22Rv1 (cell line): ENCODE measurements at regions not wholly inside any gene's neighbourhood (a gene's known extent, or its start where the extent isn't known, plus 50 kb on each side); places are given as distances from the start of the nearest gene placed in this dataset.

Experiments
- H3K27ac ChIP-seq: fragments of 450-650 bp; 2 replicates; pipeline ENCODE4 v1.5.1; 2017
- CTCF ChIP-seq: fragments of 450-650 bp; IDR thresholded peaks from 2 replicates; pipeline ENCODE4 v1.5.1; 2017; ENCODE audit warnings: mild to moderate bottlenecking
- ZFX ChIP-seq: fragments of 450-650 bp; IDR thresholded peaks from 2 replicates; pipeline ENCODE4 v1.6.1; 2017; ENCODE audit warnings: antibody characterized with exemption, borderline replicate concordance

GRCh38 chr3:88767746-88768145 is 339.7 kb upstream of the EPHA3 start:
- no peak for TF ChIP-seq ZFX
- TF ChIP-seq CTCF = no peak

GRCh38 chr3:88773766-88774165 is 333.7 kb upstream of the EPHA3 start:
- no peak overlapping the region for H3K27ac ChIP-seq
- TF ChIP-seq ZFX = no peak
- TF ChIP-seq CTCF = no peak

More at GRCh38 chr3:88767746-88768145, 339.7 kb upstream of the EPHA3 start:
- H3K27ac ChIP-seq = no peak overlapping the region

- no peak overlapping the region for H3K27ac ChIP-seq
- no peak for TF ChIP-seq ZFX
Measured at GRCh38 chr3:88775026-88775690, 332.3 kb upstream of the EPHA3 start.

- no peak for TF ChIP-seq ZFX
- H3K27ac ChIP-seq = no peak overlapping the region
Measured at GRCh38 chr3:88779482-88779881, 327.9 kb upstream of the EPHA3 start.

- H3K27ac ChIP-seq = no peak overlapping the region
- TF ChIP-seq CTCF (no peak), ZFX (no peak)
Measured at GRCh38 chr3:88784925-88785324, 322.5 kb upstream of the EPHA3 start.

GRCh38 chr3:88785841-88786240 is 321.6 kb upstream of the EPHA3 start:
- TF ChIP-seq ZFX (no peak), CTCF (no peak)
- no peak overlapping the region for H3K27ac ChIP-seq

GRCh38 chr3:88795503-88795902 is 311.9 kb upstream of the EPHA3 start:
- H3K27ac ChIP-seq = no peak overlapping the region
- TF ChIP-seq ZFX = no peak
- TF ChIP-seq CTCF = no peak

- no peak overlapping the region for H3K27ac ChIP-seq
- no peak for TF ChIP-seq ZFX
- TF ChIP-seq CTCF = no peak
Measured at GRCh38 chr3:88807491-88808105, 299.8 kb upstream of the EPHA3 start.
